Medulla oblongata (tissue), 1 donor: ENCODE measurements at regions not wholly inside any gene's neighbourhood (a gene's known extent, or its start where the extent isn't known, plus 50 kb on each side); places are given as distances from the start of the nearest gene placed in this dataset.
A peak's percentile ranks its signal among the peaks of the same experiment; 100 is the strongest.
"Not testable (repeated sequence)": the region's sequence is repeated elsewhere in the genome, so short reads cannot be mapped to it uniquely, and the experiment has no call there.

Source experiments
- DNase-seq: peaks from one replicate; pipeline ENCODE4 v3.0.0-alpha.2; 2015; ENCODE audit errors: extremely low spot score

GRCh38 chr3:152578769-152579168, 256.2 kb upstream of the P2RY1 start:
- no peak for DNase-seq

- no peak for DNase-seq
Observed at GRCh38 chr3:152581951-152582350, 253.0 kb upstream of the P2RY1 start.

- DNase-seq: no peak
Observed at GRCh38 chr3:152583963-152584362, 251.0 kb upstream of the P2RY1 start.

GRCh38 chr3:152586974-152587373, 248.0 kb upstream of the P2RY1 start:
- DNase-seq: no peak

- DNase-seq: no peak
Observed at GRCh38 chr3:152587861-152588260, 247.1 kb upstream of the P2RY1 start.

- DNase-seq: no peak
Observed at GRCh38 chr3:152589644-152590043, 245.3 kb upstream of the P2RY1 start.

- DNase-seq: no peak
Observed at GRCh38 chr3:152591515-152591914, 243.4 kb upstream of the P2RY1 start.

- no peak for DNase-seq
Observed at GRCh38 chr3:152593242-152593641, 241.7 kb upstream of the P2RY1 start.

GRCh38 chr3:152595975-152596821, 238.7 kb upstream of the P2RY1 start:
- DNase-seq: peak; percentile 68

- DNase-seq: not testable (repeated sequence)
Observed at GRCh38 chr3:152596832-152597231, 238.1 kb upstream of the P2RY1 start.

GRCh38 chr3:152606146-152606545, 228.8 kb upstream of the P2RY1 start:
- no peak for DNase-seq

- no peak for DNase-seq
Observed at GRCh38 chr3:152607179-152607578, 227.8 kb upstream of the P2RY1 start.

GRCh38 chr3:152608696-152609594, 226.0 kb upstream of the P2RY1 start:
- no peak for DNase-seq

GRCh38 chr3:152609891-152610290, 225.0 kb upstream of the P2RY1 start:
- no peak for DNase-seq

GRCh38 chr3:152610622-152611021, 224.3 kb upstream of the P2RY1 start:
- no peak for DNase-seq

GRCh38 chr3:152611905-152612304, 223.0 kb upstream of the P2RY1 start:
- DNase-seq: peak; percentile 50

- no peak for DNase-seq
Observed at GRCh38 chr3:152613851-152614250, 221.1 kb upstream of the P2RY1 start.

- no peak for DNase-seq
Observed at GRCh38 chr3:152615681-152616080, 219.2 kb upstream of the P2RY1 start.

- no peak for DNase-seq
Observed at GRCh38 chr3:152617609-152618008, 217.3 kb upstream of the P2RY1 start.

- no peak for DNase-seq
Observed at GRCh38 chr3:152618529-152618928, 216.4 kb upstream of the P2RY1 start.

- DNase-seq: no peak
Observed at GRCh38 chr3:152619691-152620090, 215.2 kb upstream of the P2RY1 start.

- peak; percentile 66 for DNase-seq
Observed at GRCh38 chr3:152620395-152620794, 214.5 kb upstream of the P2RY1 start.
